ENCODE measurements at regions not wholly inside any gene's neighbourhood (a gene's known extent, or its start where the extent isn't known, plus 50 kb on each side); places are given as distances from the start of the nearest gene placed in this dataset.
"Not testable (repeated sequence)": the region's sequence is repeated elsewhere in the genome, so short reads cannot be mapped to it uniquely, and the experiment has no call there.

GRCh38 chr7:112592565-112593263 is 111.9 kb downstream of the LSMEM1 start:
- not testable (repeated sequence) for DNase-seq (ENCODE audit: low read depth, low spot score)

- no peak for DNase-seq (ENCODE audit: low read depth, low spot score)
Measured at GRCh38 chr7:112594397-112594796, 113.6 kb downstream of the LSMEM1 start.

GRCh38 chr7:112596260-112596659 is 115.5 kb downstream of the LSMEM1 start:
- no peak for DNase-seq (ENCODE audit: low read depth, low spot score)

GRCh38 chr7:112596981-112597380 is 116.2 kb downstream of the LSMEM1 start:
- DNase-seq (ENCODE audit: low read depth, low spot score) = no peak

- no peak for DNase-seq (ENCODE audit: low read depth, low spot score)
Measured at GRCh38 chr7:112603673-112604072, 122.9 kb downstream of the LSMEM1 start.

GRCh38 chr7:112610636-112611035 is 129.8 kb downstream of the LSMEM1 start:
- no peak for DNase-seq (ENCODE audit: low read depth, low spot score)

GRCh38 chr7:112615701-112616100 is 134.9 kb downstream of the LSMEM1 start:
- no peak for DNase-seq (ENCODE audit: low read depth, low spot score)

- no peak for DNase-seq (ENCODE audit: low read depth, low spot score)
Measured at GRCh38 chr7:112616295-112616694, 135.5 kb downstream of the LSMEM1 start.

GRCh38 chr7:112619343-112619742 is 138.6 kb downstream of the LSMEM1 start:
- no peak for DNase-seq (ENCODE audit: low read depth, low spot score)

- DNase-seq (ENCODE audit: low read depth, low spot score) = no peak
Measured at GRCh38 chr7:112622159-112622715, 141.4 kb downstream of the LSMEM1 start.

GRCh38 chr7:112624416-112624815 is 143.6 kb downstream of the LSMEM1 start:
- DNase-seq (ENCODE audit: low read depth, low spot score) = no peak

- DNase-seq (ENCODE audit: low read depth, low spot score) = peak; percentile 1
Measured at GRCh38 chr7:112630565-112630964, 149.8 kb downstream of the LSMEM1 start.

GRCh38 chr7:112634107-112634506 is 153.3 kb downstream of the LSMEM1 start:
- DNase-seq (ENCODE audit: low read depth, low spot score) = no peak

- no peak for DNase-seq (ENCODE audit: low read depth, low spot score)
Measured at GRCh38 chr7:112635742-112636141, 154.5 kb downstream of the TMEM168 start.

GRCh38 chr7:112638675-112639400 is 151.4 kb downstream of the TMEM168 start:
- no peak for DNase-seq (ENCODE audit: low read depth, low spot score)

GRCh38 chr7:112640685-112641084 is 149.5 kb downstream of the TMEM168 start:
- no peak for DNase-seq (ENCODE audit: low read depth, low spot score)

GRCh38 chr7:112646783-112647182 is 143.4 kb downstream of the TMEM168 start:
- DNase-seq (ENCODE audit: low read depth, low spot score) = no peak

- no peak for DNase-seq (ENCODE audit: low read depth, low spot score)
Measured at GRCh38 chr7:112648781-112649180, 141.4 kb downstream of the TMEM168 start.

GRCh38 chr7:112649560-112649959 is 140.6 kb downstream of the TMEM168 start:
- no peak for DNase-seq (ENCODE audit: low read depth, low spot score)

- no peak for DNase-seq (ENCODE audit: low read depth, low spot score)
Measured at GRCh38 chr7:112654322-112655216, 135.6 kb downstream of the TMEM168 start.

- DNase-seq (ENCODE audit: low read depth, low spot score) = no peak
Measured at GRCh38 chr7:112665709-112666108, 124.5 kb downstream of the TMEM168 start.

GRCh38 chr7:112668561-112668960 is 121.6 kb downstream of the TMEM168 start:
- DNase-seq (ENCODE audit: low read depth, low spot score) = no peak

All from pulmonary artery endothelial cell (primary cell).